22Rv1 (cell line): ENCODE measurements at regions not wholly inside any gene's neighbourhood (a gene's known extent, or its start where the extent isn't known, plus 50 kb on each side); places are given as distances from the start of the nearest gene placed in this dataset.

Experiments
- H3K27ac ChIP-seq: fragments of 450-650 bp; 2 replicates; pipeline ENCODE4 v1.5.1; 2017
- ZFX ChIP-seq: fragments of 450-650 bp; IDR thresholded peaks from 2 replicates; pipeline ENCODE4 v1.6.1; 2017; ENCODE audit warnings: antibody characterized with exemption, borderline replicate concordance
- TF ChIP-seq, protein P1 (sequence below): fragments of 450-650 bp; IDR thresholded peaks from 2 replicates; pipeline ENCODE4 v1.5.1; 2017; ENCODE audit warnings: mild to moderate bottlenecking

DNA sequence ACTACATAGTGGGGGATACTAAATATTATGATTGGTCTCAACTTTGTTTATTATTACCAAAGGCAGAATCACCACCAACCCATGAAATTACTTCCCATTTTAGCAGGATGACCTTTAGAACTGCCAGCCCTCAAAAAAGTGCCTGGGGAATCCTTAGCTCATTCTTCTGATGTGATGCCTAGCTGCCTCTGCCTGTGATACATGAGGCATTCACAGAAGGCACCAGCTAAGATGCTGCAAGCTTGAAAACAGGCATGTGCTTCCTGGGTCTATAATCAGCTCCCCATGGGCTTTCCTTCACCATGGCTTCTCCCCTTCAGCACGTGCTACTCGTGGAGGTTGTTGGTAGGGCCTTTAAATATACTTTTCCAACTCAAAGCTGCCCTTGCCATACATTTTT lies 50.4 kb upstream of the ARHGAP20 start:
- peak overlapping the region; percentile 58; the same call in 1 of the 2 replicates for H3K27ac ChIP-seq
- TF ChIP-seq ZFX = no peak
- TF ChIP-seq, protein P1, sequence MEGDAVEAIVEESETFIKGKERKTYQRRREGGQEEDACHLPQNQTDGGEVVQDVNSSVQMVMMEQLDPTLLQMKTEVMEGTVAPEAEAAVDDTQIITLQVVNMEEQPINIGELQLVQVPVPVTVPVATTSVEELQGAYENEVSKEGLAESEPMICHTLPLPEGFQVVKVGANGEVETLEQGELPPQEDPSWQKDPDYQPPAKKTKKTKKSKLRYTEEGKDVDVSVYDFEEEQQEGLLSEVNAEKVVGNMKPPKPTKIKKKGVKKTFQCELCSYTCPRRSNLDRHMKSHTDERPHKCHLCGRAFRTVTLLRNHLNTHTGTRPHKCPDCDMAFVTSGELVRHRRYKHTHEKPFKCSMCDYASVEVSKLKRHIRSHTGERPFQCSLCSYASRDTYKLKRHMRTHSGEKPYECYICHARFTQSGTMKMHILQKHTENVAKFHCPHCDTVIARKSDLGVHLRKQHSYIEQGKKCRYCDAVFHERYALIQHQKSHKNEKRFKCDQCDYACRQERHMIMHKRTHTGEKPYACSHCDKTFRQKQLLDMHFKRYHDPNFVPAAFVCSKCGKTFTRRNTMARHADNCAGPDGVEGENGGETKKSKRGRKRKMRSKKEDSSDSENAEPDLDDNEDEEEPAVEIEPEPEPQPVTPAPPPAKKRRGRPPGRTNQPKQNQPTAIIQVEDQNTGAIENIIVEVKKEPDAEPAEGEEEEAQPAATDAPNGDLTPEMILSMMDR = no peak
